GM18909 (cell line): ENCODE measurements at regions not wholly inside any gene's neighbourhood (a gene's known extent, or its start where the extent isn't known, plus 50 kb on each side); places are given as distances from the start of the nearest gene placed in this dataset.

Source experiments
- ATAC-seq: cut with Tn5 transposase; IDR thresholded peaks from one replicate; pipeline ENCODE4 v1.9.1; 2021; ENCODE audit warnings: mild to moderate bottlenecking; ENCODE audit not compliant: unreplicated experiment, poor library complexity

DNA sequence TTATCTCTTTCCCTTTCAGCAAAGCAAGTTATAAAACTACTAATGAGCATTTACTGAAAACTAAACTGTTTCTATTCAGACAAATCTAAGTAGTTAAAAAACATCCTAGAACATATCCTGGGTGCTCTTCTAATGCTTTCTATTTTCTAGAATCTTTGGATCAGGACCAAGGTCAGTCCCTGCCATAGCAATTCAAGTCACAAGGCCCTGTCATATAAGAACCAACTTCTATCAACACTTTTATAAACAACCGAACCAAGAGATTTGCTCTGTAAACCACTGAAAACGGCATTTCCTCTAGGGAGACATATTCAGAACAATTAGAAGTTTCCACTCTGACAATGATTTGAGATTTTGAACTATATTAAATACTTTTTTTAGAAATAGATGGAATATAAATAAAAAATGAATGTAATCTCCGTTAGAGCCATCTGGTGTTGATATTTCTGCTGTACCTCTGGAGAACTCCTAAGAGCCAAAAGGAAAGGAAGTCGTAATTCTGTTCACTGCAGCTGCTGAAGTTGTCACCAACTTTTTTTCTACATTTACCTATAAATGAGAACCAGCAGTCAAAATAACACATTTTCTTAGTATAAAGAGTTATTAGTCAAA, 51.4 kb upstream of the LGSN start:
- ATAC-seq = no peak

DNA sequence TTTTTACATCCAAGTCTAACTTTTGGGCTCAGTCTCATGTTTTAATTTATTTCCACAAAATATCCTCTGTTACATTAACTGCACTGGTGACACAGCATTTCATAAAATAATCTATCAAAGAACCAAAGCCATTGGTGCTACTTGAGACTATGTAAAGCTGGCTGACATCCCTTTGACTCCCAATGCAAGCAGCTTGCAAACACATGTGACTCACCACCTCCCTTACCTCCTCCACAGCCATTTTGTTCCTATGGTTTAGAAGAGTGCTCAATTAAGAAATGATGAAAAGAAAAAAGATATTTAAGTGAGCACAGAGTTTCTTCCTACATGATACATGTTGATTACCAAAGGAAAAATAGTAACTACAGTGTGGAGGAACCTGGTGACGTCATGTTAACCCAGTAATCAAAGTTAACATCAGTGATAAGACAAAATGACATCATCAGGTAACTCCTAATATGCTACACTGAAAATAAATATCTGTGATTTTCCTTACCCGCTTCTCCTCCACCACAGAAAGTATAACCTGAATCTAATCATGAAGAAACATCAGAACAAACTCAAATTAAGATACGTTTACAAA, 53.3 kb upstream of the LGSN start:
- ATAC-seq = no peak

DNA sequence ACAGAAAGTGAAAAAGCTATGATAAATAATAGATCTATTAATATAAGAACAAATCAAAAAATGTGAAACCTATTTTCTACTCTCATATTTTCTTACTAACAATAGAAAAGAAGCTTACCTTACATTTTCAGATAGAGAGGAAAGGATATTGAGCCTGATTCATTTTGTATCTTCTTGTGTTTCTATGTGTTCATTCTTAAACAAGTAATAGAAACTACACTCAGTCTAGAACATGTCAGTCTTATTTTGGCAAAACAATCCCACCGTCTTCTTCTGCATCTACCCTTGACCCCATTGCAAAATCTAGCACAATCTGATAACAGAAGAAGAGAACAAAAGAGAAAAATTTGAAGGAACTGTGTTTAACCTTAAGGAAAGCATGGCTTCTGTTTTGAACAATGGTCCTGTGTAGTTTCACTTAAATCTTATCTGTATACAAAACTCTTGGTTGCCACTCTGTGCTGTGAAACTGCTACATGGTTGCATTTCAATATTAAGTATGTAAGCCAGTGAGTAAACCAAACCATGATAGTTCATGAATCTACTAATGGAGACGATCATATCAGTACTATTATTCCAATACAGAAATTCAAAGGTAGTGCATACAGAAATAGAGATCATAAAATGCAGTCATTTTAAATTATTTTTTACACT, 69.5 kb upstream of the LGSN start:
- no peak for ATAC-seq

DNA sequence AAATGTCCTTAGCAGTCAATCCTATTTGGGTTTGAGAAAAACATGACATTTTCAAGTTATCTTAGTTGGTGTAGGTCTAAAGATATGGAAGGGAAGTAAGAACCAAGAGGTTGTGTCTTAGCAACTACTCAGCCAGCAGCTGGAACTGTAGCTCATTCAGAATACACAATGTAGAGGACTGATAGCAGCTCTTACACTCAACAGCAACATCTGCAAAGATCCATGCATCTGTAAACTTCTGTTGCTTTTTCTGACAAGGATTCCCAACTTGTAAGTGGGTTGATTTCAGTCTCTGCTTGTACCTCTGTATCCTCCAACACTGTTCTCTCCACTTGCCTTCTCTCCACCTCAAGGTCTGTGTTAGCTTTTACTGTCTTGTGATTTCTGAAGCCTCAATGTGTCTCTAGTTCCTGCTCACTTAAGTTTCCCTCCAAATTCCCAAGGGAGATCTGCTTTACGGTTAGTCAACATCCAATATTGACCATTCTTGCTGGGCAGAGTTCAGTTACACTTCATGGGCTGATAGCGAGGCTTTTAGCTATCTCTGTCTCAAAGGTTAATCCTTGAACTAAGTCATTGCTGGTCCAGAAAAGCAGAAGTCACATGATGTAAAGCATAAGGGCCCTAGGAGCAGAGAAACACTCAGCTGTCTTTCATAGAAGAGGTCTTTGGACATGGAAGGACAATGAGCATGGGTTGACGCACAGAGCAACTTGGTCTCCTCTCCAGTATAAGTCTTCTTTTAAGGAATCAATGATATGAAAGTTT, 71.6 kb upstream of the LGSN start:
- no peak for ATAC-seq

DNA sequence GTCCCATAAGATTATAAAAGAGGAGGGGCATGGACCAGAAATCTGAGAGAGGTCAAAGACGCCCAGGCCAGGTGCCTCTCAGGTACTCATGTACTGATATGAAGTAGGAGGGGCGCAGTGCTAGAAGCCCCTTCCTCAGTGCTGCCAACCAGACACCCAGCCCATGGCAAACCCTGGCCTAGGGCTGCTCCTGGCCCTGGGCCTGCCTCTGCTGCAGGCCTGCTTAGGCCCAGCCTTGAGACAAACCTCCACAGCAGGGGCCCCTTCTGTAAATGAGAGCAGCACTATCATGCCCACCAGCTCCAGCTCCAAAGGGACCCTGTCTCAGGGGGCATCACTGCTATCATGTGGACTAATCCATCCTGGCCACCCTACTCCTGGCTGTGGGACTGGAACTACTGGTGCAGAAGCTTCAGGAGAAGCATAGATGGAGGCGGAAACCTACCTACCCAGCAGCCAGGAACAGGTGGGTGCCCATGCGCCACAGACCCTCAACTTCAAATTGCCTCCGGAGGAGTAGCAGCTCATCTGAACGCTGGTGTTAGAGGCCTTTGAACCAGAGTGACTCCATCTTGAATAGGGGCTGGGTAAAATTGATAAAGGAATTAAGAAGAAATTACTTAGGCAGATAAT, 72.4 kb upstream of the LGSN start:
- no peak for ATAC-seq

DNA sequence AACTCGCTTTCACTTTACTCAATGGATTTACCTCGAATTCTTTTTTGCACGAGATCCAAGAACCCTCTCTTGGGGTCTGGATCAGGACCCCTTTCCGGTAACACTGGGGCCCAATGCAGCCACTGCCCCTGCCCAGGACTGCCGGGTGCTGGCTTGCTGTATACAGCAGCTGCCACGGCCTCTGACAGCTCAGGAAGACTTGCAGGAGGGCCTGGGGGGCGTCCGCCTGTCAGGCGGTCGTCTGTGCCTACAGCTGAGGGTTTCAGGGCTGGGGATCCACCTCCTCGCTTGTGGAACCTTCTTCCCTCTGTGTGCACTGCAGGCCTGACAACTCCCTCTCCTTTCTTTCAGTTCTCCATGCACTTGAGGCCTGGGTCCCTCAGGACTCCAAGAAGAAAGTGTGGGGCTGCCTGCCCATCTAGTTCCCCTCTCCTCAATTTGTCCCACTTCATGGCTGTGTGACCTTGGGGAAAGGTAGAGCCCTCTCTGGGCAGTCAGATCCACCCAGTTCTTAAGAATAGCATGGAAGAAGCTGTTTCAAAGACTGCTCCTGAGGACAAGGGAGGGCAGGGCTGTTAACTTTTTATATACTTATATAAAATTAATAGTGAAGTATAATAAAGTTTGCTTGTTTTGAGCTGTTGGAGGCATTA, 75.0 kb upstream of the LGSN start:
- ATAC-seq = no peak

DNA sequence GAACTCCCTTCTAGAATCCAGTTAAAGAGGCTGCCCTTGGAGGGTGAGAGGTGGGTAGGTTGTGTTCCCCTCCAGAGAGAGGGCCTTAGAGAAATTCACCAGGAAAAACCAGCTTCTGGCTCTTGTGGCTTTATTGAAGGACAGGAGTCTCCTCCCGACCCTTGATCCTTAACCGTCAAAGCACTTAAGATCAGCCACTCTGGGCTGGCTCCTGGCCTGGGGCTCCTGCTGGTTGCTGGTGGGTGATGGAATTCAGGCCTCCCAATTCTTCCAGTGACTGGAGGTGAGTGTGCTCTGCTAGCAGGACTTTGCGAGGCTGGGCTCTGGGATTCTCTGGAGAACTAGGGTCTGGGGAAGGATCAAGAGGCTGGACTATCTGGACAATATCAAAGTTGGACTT, 75.6 kb upstream of the LGSN start:
- ATAC-seq = no peak

DNA sequence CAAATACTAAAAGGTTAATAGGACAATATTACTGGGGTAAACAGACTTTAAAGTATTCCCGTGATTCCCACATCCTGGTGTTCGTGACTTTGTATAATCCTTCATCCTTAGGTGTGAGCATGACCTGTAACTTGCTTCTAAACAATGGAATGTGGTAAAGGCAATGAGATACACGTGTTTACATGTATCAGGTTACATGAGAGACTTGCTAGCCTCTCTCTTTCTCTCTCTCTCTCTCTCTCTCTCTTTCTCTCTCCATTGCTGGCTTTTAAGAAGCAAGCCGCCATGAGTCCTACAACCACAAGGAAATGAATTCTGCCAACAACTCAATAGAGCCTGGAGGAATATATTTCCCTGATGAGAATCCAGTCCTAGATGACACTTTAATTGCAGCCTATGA, 83.9 kb upstream of the LGSN start:
- ATAC-seq = no peak

DNA sequence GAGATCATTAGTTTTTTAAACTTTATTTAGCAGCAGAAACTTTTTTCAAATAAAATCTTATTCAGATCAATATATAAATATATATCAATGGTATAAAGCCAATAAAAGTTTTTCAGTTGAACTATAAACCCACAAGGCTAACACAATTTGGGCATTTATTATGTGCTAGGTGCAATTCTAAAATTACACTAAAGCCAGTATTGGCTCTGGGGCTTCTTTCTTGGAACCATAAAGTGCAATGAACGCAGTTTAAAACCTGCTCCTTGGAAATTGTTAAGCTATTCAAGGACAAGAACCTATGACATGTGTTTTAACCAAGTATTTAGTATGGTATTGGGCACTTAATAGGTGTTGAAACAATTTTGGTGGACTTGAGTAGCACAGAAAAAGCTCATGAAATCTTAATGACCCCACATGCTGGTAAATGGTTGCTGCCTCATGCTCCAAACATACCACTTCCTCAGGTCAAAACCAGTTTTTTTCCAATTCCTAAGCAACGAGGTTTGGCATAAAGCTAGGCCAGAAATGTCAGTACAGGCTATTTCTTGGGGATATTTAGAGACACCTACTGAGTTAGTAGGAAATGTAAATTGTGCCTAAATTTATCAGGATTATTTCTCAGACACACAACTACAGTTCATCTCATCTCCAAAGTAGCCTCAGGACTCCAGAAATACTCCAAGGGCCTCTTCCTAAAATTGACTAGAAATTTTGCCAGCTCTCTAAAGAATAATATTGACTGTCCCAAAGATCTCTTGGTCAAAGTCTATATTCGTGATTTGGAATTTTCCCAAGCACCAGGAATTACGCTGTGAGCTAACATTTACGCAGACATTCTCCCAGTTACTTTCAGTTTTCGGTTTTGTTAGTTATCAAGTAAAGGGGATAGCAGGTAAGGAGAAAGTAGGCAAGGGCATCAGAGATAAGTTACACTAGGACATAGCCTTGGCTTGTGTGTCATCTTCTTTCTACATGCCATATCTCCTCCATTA, 90.9 kb upstream of the LGSN start:
- ATAC-seq = no peak

DNA sequence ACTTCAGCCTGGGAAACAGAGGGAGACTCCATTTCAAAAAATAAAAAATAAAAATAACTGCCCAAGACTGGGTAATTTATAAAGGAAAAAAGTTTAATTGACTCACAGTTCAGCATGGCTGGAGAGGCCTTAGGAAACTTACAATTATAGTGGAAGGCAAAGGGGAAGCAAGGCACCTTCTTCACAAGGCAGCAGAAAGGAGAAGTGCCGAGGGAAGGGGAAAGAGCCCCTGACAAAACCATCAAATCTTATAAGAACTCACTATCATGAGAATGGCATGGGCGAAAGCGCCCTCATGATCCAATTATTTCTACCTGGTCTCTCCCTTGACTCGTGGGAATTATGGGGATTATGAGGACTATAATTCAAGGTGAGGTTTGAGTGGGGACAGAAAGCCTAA, 95.5 kb upstream of the LGSN start:
- no peak for ATAC-seq

DNA sequence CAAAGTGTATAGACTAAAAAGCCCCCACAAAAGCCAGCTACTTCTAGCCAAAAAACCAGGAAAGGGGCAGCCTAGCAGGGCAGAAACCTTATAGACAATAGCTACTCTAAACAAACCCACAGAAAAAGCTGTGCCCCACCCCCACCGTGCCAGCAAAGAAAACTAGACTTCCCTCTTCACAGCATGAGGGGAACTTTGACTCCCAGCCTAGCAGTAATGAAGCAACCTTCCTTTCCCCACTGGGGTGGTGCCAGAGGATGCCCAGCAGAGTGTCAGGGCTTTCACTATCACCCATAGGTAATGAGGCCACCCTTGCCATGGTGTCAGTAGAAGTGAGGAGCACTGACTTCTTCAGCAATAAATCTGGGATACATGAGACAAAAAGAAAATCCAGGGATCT, 99.0 kb upstream of the LGSN start:
- ATAC-seq = no peak

DNA sequence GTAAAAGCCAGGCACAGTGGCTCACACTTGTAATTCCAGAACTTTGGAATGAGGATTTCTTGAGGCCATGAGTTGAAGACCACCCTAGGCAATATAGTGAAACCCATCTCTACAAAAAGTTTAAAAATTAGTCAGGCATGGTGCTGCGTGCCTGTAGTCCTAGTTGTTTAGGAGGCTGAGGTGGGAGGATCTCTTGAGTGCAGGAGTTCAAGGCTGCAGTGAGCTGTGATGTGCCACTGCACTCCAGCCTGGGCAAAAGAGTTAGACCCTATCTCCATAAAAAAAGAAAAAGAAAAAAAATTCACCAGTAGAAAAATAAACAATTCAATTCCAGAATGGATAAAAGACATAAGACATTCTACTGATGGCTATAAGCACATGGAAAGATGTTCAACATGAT, 104.9 kb upstream of the LGSN start:
- no peak for ATAC-seq

DNA sequence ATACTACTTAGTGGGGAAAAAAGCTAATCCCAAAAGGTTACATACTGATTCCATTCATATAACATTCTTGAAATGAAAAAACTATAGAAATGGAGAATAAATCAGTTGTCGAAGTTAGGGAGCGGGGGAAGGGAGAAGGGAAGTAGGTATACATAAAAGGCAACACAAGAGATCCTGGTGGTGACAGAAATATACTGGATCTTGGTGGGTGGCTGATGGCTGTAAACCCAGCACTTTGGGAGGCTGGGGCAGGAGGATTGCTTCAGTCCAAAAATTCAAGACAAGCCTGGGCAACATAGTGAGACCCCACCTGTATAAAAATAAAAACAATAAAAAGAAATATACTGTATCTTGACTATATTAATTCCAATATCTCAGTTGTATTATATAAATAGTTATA, 105.7 kb upstream of the LGSN start:
- no peak for ATAC-seq

DNA sequence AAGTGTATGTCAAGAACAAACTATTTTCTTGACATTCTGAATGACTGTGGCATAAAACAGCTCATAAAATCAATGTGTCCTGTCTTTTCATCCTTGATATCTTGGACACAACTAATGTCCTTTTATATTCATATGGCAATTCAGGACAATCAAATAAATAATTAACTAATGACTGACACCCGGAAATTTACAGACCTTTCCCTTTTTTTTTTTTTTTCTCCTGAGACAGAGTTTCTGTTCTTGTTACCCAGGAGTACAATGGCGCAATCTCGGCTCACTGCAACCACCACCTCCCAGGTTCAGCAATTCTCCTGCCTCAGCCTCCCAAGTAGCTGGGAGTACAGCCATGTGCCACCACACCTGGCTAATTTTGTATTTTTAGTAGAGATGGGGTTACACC, 107.1 kb upstream of the LGSN start:
- ATAC-seq = no peak

DNA sequence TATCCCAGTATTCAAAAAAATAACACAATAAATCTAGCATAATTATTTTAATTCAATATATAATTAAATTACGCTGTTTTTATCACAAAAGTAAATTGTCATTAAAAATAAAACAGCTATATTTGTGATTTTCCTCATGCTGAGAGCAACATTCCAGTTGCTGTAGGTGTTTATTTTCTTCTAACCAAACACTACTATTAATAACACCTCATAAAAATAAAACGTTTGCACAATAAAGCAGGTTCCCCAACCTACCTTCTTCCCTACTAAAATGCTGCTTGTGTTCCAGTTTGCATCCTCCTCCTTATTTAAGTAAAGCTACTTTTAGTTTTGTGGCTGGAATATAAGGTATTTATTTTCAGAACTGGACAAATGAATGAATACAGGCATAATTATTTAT, 108.2 kb upstream of the LGSN start:
- no peak for ATAC-seq

DNA sequence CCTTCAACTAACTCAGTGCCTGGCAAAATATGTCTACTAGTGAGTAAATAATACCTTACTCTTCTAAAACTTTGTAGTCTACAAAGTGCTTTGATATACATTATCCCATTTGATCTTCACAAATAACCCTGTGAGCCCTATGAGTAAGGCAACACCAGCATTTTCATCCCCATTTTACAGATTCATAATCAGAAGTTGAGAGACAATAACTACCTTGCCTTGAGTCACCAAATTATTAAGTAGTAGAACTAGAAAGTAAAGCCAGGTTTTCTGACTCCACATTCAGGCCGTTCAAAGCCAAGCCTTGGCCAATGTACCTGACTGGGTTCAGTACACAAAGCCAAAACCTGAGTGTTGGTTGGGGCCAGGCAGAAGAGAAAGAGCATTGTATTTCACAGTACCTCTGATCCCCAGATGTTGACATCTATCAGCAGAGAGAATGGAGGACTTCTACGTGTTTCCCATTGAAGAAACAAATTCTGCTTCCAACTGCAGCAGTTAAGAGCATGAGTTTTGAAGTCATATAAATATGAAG, 111.3 kb upstream of the LGSN start:
- ATAC-seq = no peak

DNA sequence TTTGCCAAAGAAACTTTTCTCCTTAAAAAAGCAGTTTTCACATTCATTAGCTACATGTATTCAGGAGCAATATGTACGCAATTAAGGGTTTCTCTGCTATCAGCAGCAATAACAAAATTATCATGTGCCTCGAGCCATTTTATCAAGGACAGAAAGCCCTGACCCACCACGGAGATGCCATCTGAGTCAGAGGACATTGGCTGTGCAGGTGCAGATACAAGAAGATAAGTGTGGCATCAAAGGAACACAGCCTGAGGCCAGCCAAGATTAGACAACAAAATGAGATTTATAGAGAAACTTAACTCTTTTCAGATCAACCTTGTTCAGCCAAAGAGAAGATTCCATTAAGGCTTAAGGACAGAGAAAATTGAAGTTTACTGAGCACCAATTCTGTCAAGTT, 115.2 kb upstream of the LGSN start:
- ATAC-seq = no peak

DNA sequence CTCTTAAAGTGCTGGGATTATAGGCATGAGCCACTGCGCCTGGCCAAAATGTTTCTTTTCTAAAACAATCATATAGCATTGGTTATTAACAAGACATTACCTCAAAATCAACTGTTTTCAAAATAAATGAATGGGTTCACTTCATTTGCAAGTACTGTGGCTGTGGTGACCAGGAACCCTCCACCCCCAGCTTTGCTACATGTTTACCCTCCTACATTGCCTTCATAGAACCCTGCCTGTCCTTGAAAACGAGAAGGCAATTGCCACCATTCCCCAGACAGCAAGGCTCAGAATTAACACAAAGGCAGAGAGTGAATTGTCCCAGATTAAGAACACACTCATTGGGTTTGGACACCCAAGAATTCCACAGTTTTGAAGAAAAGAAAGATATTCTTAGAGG, 116.6 kb upstream of the LGSN start:
- no peak for ATAC-seq

DNA sequence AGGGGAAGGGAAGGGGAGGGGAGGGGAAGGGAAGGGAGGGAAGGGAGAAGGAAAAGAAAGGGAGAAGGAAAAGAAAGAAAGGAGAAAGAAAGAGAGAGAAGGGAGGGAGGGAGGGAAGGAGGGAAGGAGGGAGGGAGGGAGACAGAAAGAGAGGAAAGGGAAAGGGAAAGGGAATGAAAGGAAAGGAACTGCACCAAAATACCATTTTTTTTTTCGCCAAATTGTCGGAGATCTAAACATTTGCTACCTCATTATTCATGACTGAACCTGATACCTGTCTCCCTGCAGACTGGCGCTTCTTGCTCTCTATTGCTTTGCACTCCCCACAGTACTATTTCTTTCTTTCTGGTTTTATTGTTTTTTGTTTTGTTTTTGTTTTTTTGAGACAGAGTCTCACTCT, 117.3 kb upstream of the LGSN start:
- ATAC-seq = no peak
